Urinary bladder (tissue), 3 donors: ENCODE measurements at regions not wholly inside any gene's neighbourhood (a gene's known extent, or its start where the extent isn't known, plus 50 kb on each side); places are given as distances from the start of the nearest gene placed in this dataset.

Source experiments
- DNase-seq: peaks from one replicate; pipeline ENCODE4 v3.0.0-alpha.2; 2015; ENCODE audit errors: extremely low spot score
- H3K27ac ChIP-seq: one replicate; pipeline ENCODE4 v1.5.1; 2013; ENCODE audit warnings: low read depth, mild to moderate bottlenecking, moderate library complexity
- H3K36me3 ChIP-seq: one replicate; pipeline ENCODE4 v1.6.1; 2013; ENCODE audit warnings: mild to moderate bottlenecking, moderate library complexity; ENCODE audit not compliant: insufficient read depth
- H3K4me1 ChIP-seq: one replicate; pipeline ENCODE4 v1.6.1; 2013; ENCODE audit warnings: mild to moderate bottlenecking, moderate library complexity; ENCODE audit not compliant: insufficient read depth
- H3K4me3 ChIP-seq: one replicate; pipeline ENCODE4 v1.5.1; 2013; ENCODE audit warnings: low read depth, low read length
- WGBS: extraction: QIAGEN DNeasy Blood & Tissue Kit; methylation state at CpG from one replicate; pipeline ENCODE4 v1.1.7; 2013; 5-methylcytosine and 5-hydroxymethylcytosine counted together
- donor health status: healthy with polysubstance abuse.
- donor health status: healthy.

GRCh38 chr2:217479566-217479965, 523.2 kb downstream of the TNS1 start:
- no peak for DNase-seq
- no peak overlapping the region for H3K4me3 ChIP-seq
- WGBS = 85% methylated on average over 4 of the region's 4 CpGs
- no peaks in the 10 kb centered on the region for H3K36me3 ChIP-seq
- no peak overlapping the region for H3K27ac ChIP-seq
- no peaks in the 10 kb centered on the region for H3K4me1 ChIP-seq

DNA sequence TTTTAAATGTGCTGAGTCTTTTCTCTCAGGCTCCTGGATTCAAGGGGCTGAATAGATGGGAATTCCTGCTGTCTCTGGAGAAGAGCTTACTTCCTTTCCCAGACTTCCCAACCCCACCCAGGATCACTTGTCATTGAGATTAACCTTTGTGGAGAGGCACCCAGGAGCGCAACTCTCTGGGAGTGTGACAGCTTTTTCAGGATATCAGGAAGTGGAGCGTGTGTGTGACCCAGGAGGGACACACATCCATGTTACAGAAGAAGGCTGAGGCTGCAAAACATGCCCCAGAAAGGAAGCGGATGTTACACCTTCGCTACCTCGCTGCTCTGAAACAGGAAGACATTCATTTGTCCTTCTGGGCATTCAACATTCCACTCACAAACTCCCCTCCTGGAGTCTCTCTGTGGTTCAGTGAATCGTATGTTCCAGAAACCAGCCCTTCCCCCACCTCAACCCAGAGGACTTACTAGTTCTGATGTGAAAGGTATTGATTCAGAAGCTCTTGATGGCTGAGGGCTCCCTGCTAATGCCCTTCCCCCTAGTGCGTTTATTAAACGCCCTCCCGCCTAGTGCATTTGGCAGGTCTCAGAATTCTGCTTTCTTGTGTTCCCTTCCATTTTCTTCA, 523.9 kb downstream of the TNS1 start:
- 84% methylated on average over 9 of the region's 9 CpGs for WGBS
- no peak for DNase-seq
- no peak overlapping the region for H3K27ac ChIP-seq

DNA sequence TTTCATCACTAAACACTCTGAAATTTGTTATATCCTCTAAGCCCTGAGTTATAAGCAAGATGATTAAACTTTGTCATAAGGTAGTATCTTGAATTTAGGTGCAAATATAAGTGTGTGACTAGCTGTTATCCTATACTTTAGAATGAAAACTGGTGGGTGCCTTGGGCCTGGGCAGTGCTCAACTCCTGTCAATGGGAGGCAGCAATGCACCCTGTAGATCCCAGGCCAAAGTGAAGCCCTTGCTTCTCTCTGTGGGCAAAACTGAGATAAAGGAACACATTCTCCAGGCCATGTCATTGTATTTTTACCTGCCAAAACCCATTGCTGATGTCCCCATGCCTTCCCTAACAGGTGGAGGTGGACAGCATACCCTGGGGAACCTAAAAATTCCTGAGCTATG, 525.2 kb downstream of the TNS1 start:
- Histone ChIP-seq H3K36me3 (no peaks in the 10 kb centered on the region), H3K27ac (no peak overlapping the region), H3K4me3 (no peak overlapping the region), H3K4me1 (no peaks in the 10 kb centered on the region)
- no peak for DNase-seq

More for the DNA sequence above, 523.9 kb downstream of the TNS1 start:
- no peak overlapping the region for H3K4me3 ChIP-seq
- H3K36me3 ChIP-seq = no peaks in the 10 kb centered on the region
- H3K4me1 ChIP-seq = no peaks in the 10 kb centered on the region

GRCh38 chr2:217475791-217476190, 527.0 kb downstream of the TNS1 start:
- H3K27ac ChIP-seq = no peak overlapping the region
- no peak for DNase-seq
- H3K4me3 ChIP-seq = no peak overlapping the region
- H3K4me1 ChIP-seq = no peaks in the 10 kb centered on the region
- WGBS = 94% methylated on average over 4 of the region's 4 CpGs
- H3K36me3 ChIP-seq = no peaks in the 10 kb centered on the region

- no peak for DNase-seq
- H3K4me3 ChIP-seq = no peak overlapping the region
- no peak overlapping the region for H3K27ac ChIP-seq
- WGBS = 94% methylated on average over 2 of the region's 2 CpGs
- no peaks in the 10 kb centered on the region for H3K36me3 ChIP-seq
- H3K4me1 ChIP-seq = no peaks in the 10 kb centered on the region
Measured at GRCh38 chr2:217475101-217475500, 527.7 kb downstream of the TNS1 start.

- no peaks in the 10 kb centered on the region for H3K4me1 ChIP-seq
- no peak overlapping the region for H3K4me3 ChIP-seq
- WGBS = 81% methylated on average over 1 of the region's 1 CpG
- DNase-seq = no peak
- H3K36me3 ChIP-seq = no peaks in the 10 kb centered on the region
- no peak overlapping the region for H3K27ac ChIP-seq
Measured at GRCh38 chr2:217471319-217471718, 531.5 kb downstream of the TNS1 start.

DNA sequence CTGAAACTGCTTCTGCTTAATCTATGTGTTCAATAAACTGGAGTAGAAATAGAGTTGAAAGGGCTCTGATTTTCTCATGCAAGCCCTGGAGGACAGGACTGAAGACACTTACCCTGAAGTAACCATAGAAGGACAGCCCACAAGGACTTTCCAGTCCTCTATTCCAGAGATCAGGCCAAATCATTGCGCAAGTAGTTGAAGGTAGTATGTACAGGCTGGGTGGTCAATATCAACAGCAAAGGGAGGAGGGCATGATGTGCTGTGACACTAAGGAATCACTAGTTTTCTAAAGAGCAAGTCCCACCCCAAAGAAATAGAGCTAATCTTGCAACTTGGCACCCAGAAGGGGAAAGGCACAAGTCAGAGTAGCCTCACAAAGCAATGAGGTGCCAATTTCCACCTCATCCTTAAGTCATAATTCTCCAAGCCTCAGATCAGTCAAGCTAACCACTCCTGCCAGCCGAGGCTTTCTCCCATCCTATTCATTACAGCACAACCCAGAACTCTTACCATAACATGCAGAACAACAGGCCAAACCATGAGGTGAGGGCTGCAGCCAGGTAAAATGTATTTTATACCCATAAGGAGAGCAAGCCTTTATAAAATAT, 533.5 kb downstream of the TNS1 start:
- H3K4me3 ChIP-seq = no peak overlapping the region
- no peak overlapping the region for H3K27ac ChIP-seq
- WGBS = 95% methylated on average over 2 of the region's 2 CpGs
- DNase-seq = no peak
- no peaks in the 10 kb centered on the region for H3K4me1 ChIP-seq
- H3K36me3 ChIP-seq = no peaks in the 10 kb centered on the region

- no peak for DNase-seq
- Histone ChIP-seq H3K36me3 (no peaks in the 10 kb centered on the region), H3K4me1 (no peaks in the 10 kb centered on the region), H3K27ac (no peak overlapping the region), H3K4me3 (no peak overlapping the region)
- WGBS = 84% methylated on average over 2 of the region's 2 CpGs
Measured at GRCh38 chr2:217468042-217468830, 534.6 kb downstream of the TNS1 start.

GRCh38 chr2:217467331-217467730, 535.5 kb downstream of the TNS1 start:
- WGBS = 59% methylated on average over 8 of the region's 8 CpGs
- no peak overlapping the region for H3K27ac ChIP-seq

DNA sequence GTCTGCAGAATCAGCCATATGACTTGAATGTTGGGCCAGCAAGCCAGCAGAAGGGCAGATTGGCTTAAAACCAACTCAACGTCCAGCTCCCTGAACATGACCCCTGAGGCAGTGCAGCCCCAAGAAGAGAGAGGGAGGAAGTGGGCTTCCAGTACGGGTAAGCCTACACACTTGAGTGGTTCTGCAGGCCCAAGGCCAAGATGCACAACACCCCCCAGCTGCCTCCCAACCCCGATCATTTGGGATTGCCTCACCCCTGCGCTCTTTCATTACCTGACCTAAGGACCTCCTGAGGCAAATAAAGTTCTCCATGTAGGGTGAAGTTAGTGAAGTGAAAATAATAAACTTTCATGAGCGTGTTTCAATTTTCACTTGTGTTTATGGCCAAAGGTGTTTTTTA, 536.0 kb downstream of the TNS1 start:
- peak; percentile 26 for DNase-seq
- Histone ChIP-seq H3K27ac (no peak overlapping the region), H3K4me3 (no peak overlapping the region), H3K4me1 (no peaks in the 10 kb centered on the region), H3K36me3 (no peaks in the 10 kb centered on the region)
- 80% methylated on average over 5 of the region's 5 CpGs for WGBS

More at GRCh38 chr2:217467331-217467730, 535.5 kb downstream of the TNS1 start:
- Histone ChIP-seq H3K36me3 (no peaks in the 10 kb centered on the region), H3K4me1 (no peaks in the 10 kb centered on the region), H3K4me3 (no peak overlapping the region)
- DNase-seq = peak; percentile 31

GRCh38 chr2:217466104-217466503, 536.7 kb downstream of the TNS1 start:
- H3K36me3 ChIP-seq = no peaks in the 10 kb centered on the region
- H3K4me3 ChIP-seq = no peak overlapping the region
- no peak for DNase-seq
- WGBS = 92% methylated on average over 4 of the region's 4 CpGs
- H3K27ac ChIP-seq = no peak overlapping the region
- no peaks in the 10 kb centered on the region for H3K4me1 ChIP-seq

DNA sequence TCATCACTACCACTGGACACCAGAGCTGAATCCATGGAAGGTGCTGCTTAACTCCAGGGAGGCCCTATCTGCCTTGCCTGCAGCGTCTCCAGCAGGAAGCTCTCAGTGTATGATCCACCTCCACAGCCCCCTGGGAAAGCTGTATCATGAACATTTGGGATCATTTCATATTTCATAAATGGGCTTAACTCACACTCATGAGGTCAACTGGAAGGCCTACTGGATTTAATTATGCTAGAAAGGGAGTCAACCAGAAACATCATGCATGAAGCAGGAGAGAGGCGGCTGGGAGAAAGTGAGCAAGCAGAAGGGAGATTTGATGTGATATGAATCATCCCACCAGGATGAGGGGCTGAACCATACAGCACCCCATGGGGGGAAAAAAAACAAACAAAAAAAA, 537.7 kb downstream of the TNS1 start:
- Histone ChIP-seq H3K36me3 (no peaks in the 10 kb centered on the region), H3K27ac (no peak overlapping the region), H3K4me1 (no peaks in the 10 kb centered on the region), H3K4me3 (no peak overlapping the region)
- no peak for DNase-seq
- WGBS = 90% methylated on average over 2 of the region's 2 CpGs

GRCh38 chr2:217463402-217464075, 539.3 kb downstream of the TNS1 start:
- H3K36me3 ChIP-seq = no peaks in the 10 kb centered on the region
- no peak overlapping the region for H3K4me3 ChIP-seq
- H3K4me1 ChIP-seq = no peaks in the 10 kb centered on the region
- no peak overlapping the region for H3K27ac ChIP-seq
- 97% methylated on average over 2 of the region's 2 CpGs for WGBS
- no peak for DNase-seq

DNA sequence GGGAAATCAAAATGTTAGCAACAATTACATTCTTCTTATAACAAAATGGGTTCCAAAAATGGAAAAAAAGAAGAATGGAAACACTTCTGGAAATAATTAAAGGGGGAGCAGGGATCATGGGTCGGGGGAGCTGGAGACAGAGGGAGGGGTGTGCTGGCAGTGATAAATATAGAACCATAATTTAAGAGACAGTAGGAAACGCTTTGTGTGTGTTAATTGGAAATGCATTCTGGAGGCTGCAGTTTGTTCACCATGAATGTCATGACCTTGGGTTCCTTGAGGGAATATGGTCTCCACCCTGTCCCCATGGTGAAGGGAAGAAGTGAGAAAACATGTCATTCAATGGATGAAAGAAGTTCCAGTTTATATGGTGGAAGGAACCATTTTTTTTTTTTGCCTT, 540.7 kb downstream of the TNS1 start:
- H3K27ac ChIP-seq = no peak overlapping the region
- no peaks in the 10 kb centered on the region for H3K4me1 ChIP-seq
- 69% methylated on average over 2 of the region's 2 CpGs for WGBS
- peak; percentile 15 for DNase-seq
- no peak overlapping the region for H3K4me3 ChIP-seq
- H3K36me3 ChIP-seq = no peaks in the 10 kb centered on the region
